ENCODE measurements at regions not wholly inside any gene's neighbourhood (a gene's known extent, or its start where the extent isn't known, plus 50 kb on each side); places are given as distances from the start of the nearest gene placed in this dataset.

GRCh38 chr5:34547300-34548085 is 108.6 kb upstream of the RAI14 start:
- Histone ChIP-seq H3K9ac (ENCODE audit: low read depth in 1 of 3, low read length in 3 of 3) (no peak overlapping the region), H3K4me1 (ENCODE audit: control insufficient read depth in 3 of 3, insufficient read depth in 3 of 3, low read length in 3 of 3) (peaks cover 0 to 6% (median 0%) of the 10 kb centered on the region in 3 donors), H3K27me3 (ENCODE audit: control insufficient read depth in 3 of 3, insufficient read depth in 3 of 3, low read length in 3 of 3) (no peaks in the 10 kb centered on the region), H3K27ac (ENCODE audit: low read depth, low read length) (no peak overlapping the region), H3K9me3 (ENCODE audit: control insufficient read depth in 3 of 3, low read length in 3 of 3) (peaks cover 2 to 10% (median 7%) of the 10 kb centered on the region in 3 donors), H3K36me3 (ENCODE audit: control insufficient read depth in 3 of 3, insufficient read depth in 3 of 3, low read length in 3 of 3) (no peaks in the 10 kb centered on the region), H3K4me3 (ENCODE audit: low read length in 3 of 3) (no peak overlapping the region)

- H3K27ac ChIP-seq (ENCODE audit: low read depth, low read length), result no peak overlapping the region
- peaks cover 2 to 10% (median 7%) of the 10 kb centered on the region in 3 donors for H3K9me3 ChIP-seq (ENCODE audit: control insufficient read depth in 3 of 3, low read length in 3 of 3)
- H3K4me1 ChIP-seq (ENCODE audit: control insufficient read depth in 3 of 3, insufficient read depth in 3 of 3, low read length in 3 of 3), result peaks cover 0 to 6% (median 0%) of the 10 kb centered on the region in 3 donors
- no peak overlapping the region for H3K4me3 ChIP-seq (ENCODE audit: low read length in 3 of 3)
- no peak overlapping the region for H3K9ac ChIP-seq (ENCODE audit: low read depth in 1 of 3, low read length in 3 of 3)
- H3K36me3 ChIP-seq (ENCODE audit: control insufficient read depth in 3 of 3, insufficient read depth in 3 of 3, low read length in 3 of 3), result no peaks in the 10 kb centered on the region
- H3K27me3 ChIP-seq (ENCODE audit: control insufficient read depth in 3 of 3, insufficient read depth in 3 of 3, low read length in 3 of 3), result peaks cover 0 to 3% (median 0%) of the 10 kb centered on the region in 3 donors
Measured at GRCh38 chr5:34548086-34548403, 108.1 kb upstream of the RAI14 start.

GRCh38 chr5:34550247-34550646 is 105.9 kb upstream of the RAI14 start:
- H3K9ac ChIP-seq (ENCODE audit: low read depth in 1 of 3, low read length in 3 of 3), result no peak overlapping the region
- peaks cover 0 to 8% (median 2%) of the 10 kb centered on the region in 3 donors for H3K9me3 ChIP-seq (ENCODE audit: control insufficient read depth in 3 of 3, low read length in 3 of 3)
- H3K4me1 ChIP-seq (ENCODE audit: control insufficient read depth in 3 of 3, insufficient read depth in 3 of 3, low read length in 3 of 3), result peaks cover 0 to 6% (median 0%) of the 10 kb centered on the region in 3 donors
- no peak overlapping the region for H3K4me3 ChIP-seq (ENCODE audit: low read length in 3 of 3)
- H3K27me3 ChIP-seq (ENCODE audit: control insufficient read depth in 3 of 3, insufficient read depth in 3 of 3, low read length in 3 of 3), result peaks cover 0 to 6% (median 0%) of the 10 kb centered on the region in 3 donors
- H3K27ac ChIP-seq (ENCODE audit: low read depth, low read length), result no peak overlapping the region
- H3K36me3 ChIP-seq (ENCODE audit: control insufficient read depth in 3 of 3, insufficient read depth in 3 of 3, low read length in 3 of 3), result no peaks in the 10 kb centered on the region

- H3K4me3 ChIP-seq (ENCODE audit: low read length in 3 of 3), result no peak overlapping the region
- H3K9me3 ChIP-seq (ENCODE audit: control insufficient read depth in 3 of 3, low read length in 3 of 3), result peaks cover 0 to 8% (median 2%) of the 10 kb centered on the region in 3 donors
- H3K36me3 ChIP-seq (ENCODE audit: control insufficient read depth in 3 of 3, insufficient read depth in 3 of 3, low read length in 3 of 3), result no peaks in the 10 kb centered on the region
- no peak overlapping the region for H3K9ac ChIP-seq (ENCODE audit: low read depth in 1 of 3, low read length in 3 of 3)
- H3K27me3 ChIP-seq (ENCODE audit: control insufficient read depth in 3 of 3, insufficient read depth in 3 of 3, low read length in 3 of 3), result peaks cover 0 to 6% (median 3%) of the 10 kb centered on the region in 3 donors
- no peak overlapping the region for H3K27ac ChIP-seq (ENCODE audit: low read depth, low read length)
- peaks cover 0 to 6% (median 0%) of the 10 kb centered on the region in 3 donors for H3K4me1 ChIP-seq (ENCODE audit: control insufficient read depth in 3 of 3, insufficient read depth in 3 of 3, low read length in 3 of 3)
Measured at GRCh38 chr5:34550964-34551363, 105.2 kb upstream of the RAI14 start.

GRCh38 chr5:34551911-34552433 is 104.2 kb upstream of the RAI14 start:
- no peak overlapping the region for H3K27ac ChIP-seq (ENCODE audit: low read depth, low read length)
- H3K4me3 ChIP-seq (ENCODE audit: low read length in 3 of 3), result no peak overlapping the region
- peaks cover 0 to 6% (median 0%) of the 10 kb centered on the region in 3 donors for H3K4me1 ChIP-seq (ENCODE audit: control insufficient read depth in 3 of 3, insufficient read depth in 3 of 3, low read length in 3 of 3)
- H3K36me3 ChIP-seq (ENCODE audit: control insufficient read depth in 3 of 3, insufficient read depth in 3 of 3, low read length in 3 of 3), result no peaks in the 10 kb centered on the region
- H3K27me3 ChIP-seq (ENCODE audit: control insufficient read depth in 3 of 3, insufficient read depth in 3 of 3, low read length in 3 of 3), result peaks cover 0 to 6% (median 3%) of the 10 kb centered on the region in 3 donors
- H3K9me3 ChIP-seq (ENCODE audit: control insufficient read depth in 3 of 3, low read length in 3 of 3), result peaks cover 0 to 6% (median 1%) of the 10 kb centered on the region in 3 donors
- H3K9ac ChIP-seq (ENCODE audit: low read depth in 1 of 3, low read length in 3 of 3), result no peak overlapping the region

GRCh38 chr5:34552686-34553085 is 103.4 kb upstream of the RAI14 start:
- no peak overlapping the region for H3K9ac ChIP-seq (ENCODE audit: low read depth in 1 of 3, low read length in 3 of 3)
- H3K4me1 ChIP-seq (ENCODE audit: control insufficient read depth in 3 of 3, insufficient read depth in 3 of 3, low read length in 3 of 3), result peaks cover 0 to 6% (median 0%) of the 10 kb centered on the region in 3 donors
- H3K27ac ChIP-seq (ENCODE audit: low read depth, low read length), result no peak overlapping the region
- no peak overlapping the region for H3K4me3 ChIP-seq (ENCODE audit: low read length in 3 of 3)
- peaks cover 0 to under 1% (median 0%) of the 10 kb centered on the region in 3 donors for H3K9me3 ChIP-seq (ENCODE audit: control insufficient read depth in 3 of 3, low read length in 3 of 3)
- no peaks in the 10 kb centered on the region for H3K36me3 ChIP-seq (ENCODE audit: control insufficient read depth in 3 of 3, insufficient read depth in 3 of 3, low read length in 3 of 3)
- H3K27me3 ChIP-seq (ENCODE audit: control insufficient read depth in 3 of 3, insufficient read depth in 3 of 3, low read length in 3 of 3), result peaks cover 0 to 6% (median 3%) of the 10 kb centered on the region in 3 donors

GRCh38 chr5:34553581-34553980 is 102.5 kb upstream of the RAI14 start:
- H3K27me3 ChIP-seq (ENCODE audit: control insufficient read depth in 3 of 3, insufficient read depth in 3 of 3, low read length in 3 of 3), result peaks cover 0 to 9% (median 3%) of the 10 kb centered on the region in 3 donors
- H3K27ac ChIP-seq (ENCODE audit: low read depth, low read length), result no peak overlapping the region
- H3K4me1 ChIP-seq (ENCODE audit: control insufficient read depth in 3 of 3, insufficient read depth in 3 of 3, low read length in 3 of 3), result peaks cover 0 to 6% (median 0%) of the 10 kb centered on the region in 3 donors
- H3K4me3 ChIP-seq (ENCODE audit: low read length in 3 of 3), result no peak overlapping the region
- no peaks in the 10 kb centered on the region for H3K9me3 ChIP-seq (ENCODE audit: control insufficient read depth in 3 of 3, low read length in 3 of 3)
- H3K9ac ChIP-seq (ENCODE audit: low read depth in 1 of 3, low read length in 3 of 3), result no peak overlapping the region
- no peaks in the 10 kb centered on the region for H3K36me3 ChIP-seq (ENCODE audit: control insufficient read depth in 3 of 3, insufficient read depth in 3 of 3, low read length in 3 of 3)

- H3K9ac ChIP-seq (ENCODE audit: low read depth in 1 of 3, low read length in 3 of 3), result no peak overlapping the region
- H3K4me3 ChIP-seq (ENCODE audit: low read length in 3 of 3), result no peak overlapping the region
- peaks cover 0 to 6% (median 0%) of the 10 kb centered on the region in 3 donors for H3K4me1 ChIP-seq (ENCODE audit: control insufficient read depth in 3 of 3, insufficient read depth in 3 of 3, low read length in 3 of 3)
Measured at GRCh38 chr5:34554641-34555040, 101.5 kb upstream of the RAI14 start.

GRCh38 chr5:34555699-34556508 is 100.2 kb upstream of the RAI14 start:
- Histone ChIP-seq H3K9ac (ENCODE audit: low read depth in 1 of 3, low read length in 3 of 3) (no peak overlapping the region), H3K4me3 (ENCODE audit: low read length in 3 of 3) (no peak overlapping the region), H3K4me1 (ENCODE audit: control insufficient read depth in 3 of 3, insufficient read depth in 3 of 3, low read length in 3 of 3) (peaks cover 0 to 6% (median 0%) of the 10 kb centered on the region in 3 donors), H3K27me3 (ENCODE audit: control insufficient read depth in 3 of 3, insufficient read depth in 3 of 3, low read length in 3 of 3) (peaks cover 0 to 9% (median 3%) of the 10 kb centered on the region in 3 donors), H3K9me3 (ENCODE audit: control insufficient read depth in 3 of 3, low read length in 3 of 3) (no peaks in the 10 kb centered on the region), H3K36me3 (ENCODE audit: control insufficient read depth in 3 of 3, insufficient read depth in 3 of 3, low read length in 3 of 3) (no peaks in the 10 kb centered on the region), H3K27ac (ENCODE audit: low read depth, low read length) (no peak overlapping the region)

More at GRCh38 chr5:34554641-34555040, 101.5 kb upstream of the RAI14 start:
- Histone ChIP-seq H3K9me3 (ENCODE audit: control insufficient read depth in 3 of 3, low read length in 3 of 3) (no peaks in the 10 kb centered on the region), H3K27me3 (ENCODE audit: control insufficient read depth in 3 of 3, insufficient read depth in 3 of 3, low read length in 3 of 3) (peaks cover 0 to 9% (median 3%) of the 10 kb centered on the region in 3 donors), H3K36me3 (ENCODE audit: control insufficient read depth in 3 of 3, insufficient read depth in 3 of 3, low read length in 3 of 3) (no peaks in the 10 kb centered on the region), H3K27ac (ENCODE audit: low read depth, low read length) (no peak overlapping the region)

GRCh38 chr5:34556509-34556782 is 99.7 kb upstream of the RAI14 start:
- H3K4me3 ChIP-seq (ENCODE audit: low read length in 3 of 3), result no peak overlapping the region

More at GRCh38 chr5:34556509-34556782, 99.7 kb upstream of the RAI14 start:
- no peak overlapping the region for H3K9ac ChIP-seq (ENCODE audit: low read depth in 1 of 3, low read length in 3 of 3)
- H3K36me3 ChIP-seq (ENCODE audit: control insufficient read depth in 3 of 3, insufficient read depth in 3 of 3, low read length in 3 of 3), result no peaks in the 10 kb centered on the region
- peaks cover 0 to 6% (median 0%) of the 10 kb centered on the region in 3 donors for H3K4me1 ChIP-seq (ENCODE audit: control insufficient read depth in 3 of 3, insufficient read depth in 3 of 3, low read length in 3 of 3)
- H3K9me3 ChIP-seq (ENCODE audit: control insufficient read depth in 3 of 3, low read length in 3 of 3), result no peaks in the 10 kb centered on the region
- H3K27ac ChIP-seq (ENCODE audit: low read depth, low read length), result no peak overlapping the region
- H3K27me3 ChIP-seq (ENCODE audit: control insufficient read depth in 3 of 3, insufficient read depth in 3 of 3, low read length in 3 of 3), result peaks cover 0 to 9% (median 3%) of the 10 kb centered on the region in 3 donors

All from skeletal muscle tissue (tissue), 3 donors.